ENCODE measurements at regions not wholly inside any gene's neighbourhood (a gene's known extent, or its start where the extent isn't known, plus 50 kb on each side); places are given as distances from the start of the nearest gene placed in this dataset.

DNA sequence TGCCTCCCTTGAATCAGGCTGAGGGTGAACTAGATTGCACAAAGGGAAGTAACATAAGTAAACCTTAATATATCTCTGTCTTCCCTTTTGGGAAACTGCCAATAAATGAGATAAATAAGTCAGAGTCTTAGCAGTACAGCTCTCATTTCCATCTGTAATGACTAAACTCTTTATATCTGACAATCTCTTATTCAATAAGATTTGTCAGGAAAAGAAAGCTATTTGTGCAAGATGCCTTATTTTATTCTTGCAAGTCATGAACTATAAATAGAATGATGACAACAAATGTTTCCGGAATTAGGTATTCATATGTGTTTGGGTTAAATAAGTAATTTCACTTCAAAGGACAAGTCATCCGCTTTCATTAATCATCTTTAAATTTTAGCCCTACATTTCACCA is 229.2 kb downstream of the PTGER3 start:
- ATAC-seq (ENCODE audit: low read depth): no peak
- intact Hi-C loops (cut with micrococcal nuclease): no loop called here
- H3K4me2 ChIP-seq (replicated peaks; ENCODE audit: low read depth, low read length, poor library complexity, severe bottlenecking): no peak overlapping the region
- no peak overlapping the region for H3K27ac Mint-ChIP-seq
- H4K20me1 ChIP-seq (ENCODE audit: control insufficient read depth, insufficient read depth, low read length, poor library complexity, severe bottlenecking): no peaks in the 10 kb centered on the region
- no peaks in the 10 kb centered on the region for H3K27me3 Mint-ChIP-seq
- H3K4me3 ChIP-seq (ENCODE audit: control extremely low read depth in 1 of 5, extremely low read depth in 1 of 5, insufficient read depth in 1 of 5, low read depth in 2 of 5, low read length in 4 of 5): no peak overlapping the region
- no peaks in the 10 kb centered on the region for H3K4me1 ChIP-seq (ENCODE audit: control insufficient read depth in 2 of 2, insufficient read depth in 2 of 2, low read length in 2 of 2)
- ChIA-PET POLR2A (no interaction called here), CTCF (no interaction called here)
- DNase-seq: no peak
- WGBS (ENCODE audit: insufficient coverage): 83% methylated on average over 1 of the region's 2 CpGs
- no peak for TF ChIP-seq CTCF (IDR thresholded peaks at IDR 0.05)
- TF ChIP-seq EZH2 (IDR thresholded peaks at IDR 0.05; ENCODE audit: borderline replicate concordance, insufficient read depth, low read depth, low read length, poor library complexity, severe bottlenecking): no peak
- H3K36me3 ChIP-seq (replicated peaks in 1 of 2; ENCODE audit: control extremely low read depth in 1 of 2, control insufficient read depth in 1 of 2, extremely low read depth in 1 of 2, insufficient read depth in 2 of 2, low read length in 1 of 2): no peaks in the 10 kb centered on the region
- no peaks in the 10 kb centered on the region for H3K9me3 ChIP-seq (ENCODE audit: control extremely low read depth in 1 of 3, control insufficient read depth in 2 of 3, insufficient read depth in 1 of 3, low read length in 2 of 3)
- H3K27me3 ChIP-seq (replicated peaks in 1 of 4; ENCODE audit: control extremely low read depth in 1 of 4, control insufficient read depth in 3 of 4, insufficient read depth in 4 of 4, low read length in 3 of 4): no peaks in the 10 kb centered on the region
- no peak overlapping the region for H3K27ac ChIP-seq (ENCODE audit: low read length in 2 of 2)
- no peak overlapping the region for H2AFZ ChIP-seq (ENCODE audit: insufficient read depth, low read depth, low read length, poor library complexity, severe bottlenecking)
- H3K9ac ChIP-seq (ENCODE audit: low read length): no peak overlapping the region
- no peaks in the 10 kb centered on the region for H3K9me3 Mint-ChIP-seq (ENCODE audit: insufficient read depth)
- no peaks in the 10 kb centered on the region for H3K79me2 ChIP-seq (ENCODE audit: control insufficient read depth, insufficient read depth, low read length)
- no peak overlapping the region for H3K4me3 Mint-ChIP-seq
- H3K4me1 Mint-ChIP-seq: no peaks in the 10 kb centered on the region

- no peaks in the 10 kb centered on the region for H3K4me1 Mint-ChIP-seq
- no peak overlapping the region for H3K4me3 ChIP-seq (ENCODE audit: control extremely low read depth in 1 of 5, extremely low read depth in 1 of 5, insufficient read depth in 1 of 5, low read depth in 2 of 5, low read length in 4 of 5)
- WGBS (ENCODE audit: insufficient coverage): no CpG with 5 or more reads among the region's 2 CpGs
- no peaks in the 10 kb centered on the region for H3K79me2 ChIP-seq (ENCODE audit: control insufficient read depth, insufficient read depth, low read length)
- no peaks in the 10 kb centered on the region for H4K20me1 ChIP-seq (ENCODE audit: control insufficient read depth, insufficient read depth, low read length, poor library complexity, severe bottlenecking)
- no peaks in the 10 kb centered on the region for H3K27me3 Mint-ChIP-seq
- no peak overlapping the region for H3K27ac ChIP-seq (ENCODE audit: low read length in 2 of 2)
- H2AFZ ChIP-seq (ENCODE audit: insufficient read depth, low read depth, low read length, poor library complexity, severe bottlenecking): no peak overlapping the region
- H3K27ac Mint-ChIP-seq: no peak overlapping the region
- H3K36me3 ChIP-seq (replicated peaks in 1 of 2; ENCODE audit: control extremely low read depth in 1 of 2, control insufficient read depth in 1 of 2, extremely low read depth in 1 of 2, insufficient read depth in 2 of 2, low read length in 1 of 2): no peaks in the 10 kb centered on the region
- H3K4me3 Mint-ChIP-seq: no peak overlapping the region
- ChIA-PET CTCF (no interaction called here), POLR2A (no interaction called here)
- no peak overlapping the region for H3K4me2 ChIP-seq (replicated peaks; ENCODE audit: low read depth, low read length, poor library complexity, severe bottlenecking)
- no peaks in the 10 kb centered on the region for H3K9me3 ChIP-seq (ENCODE audit: control extremely low read depth in 1 of 3, control insufficient read depth in 2 of 3, insufficient read depth in 1 of 3, low read length in 2 of 3)
- DNase-seq (no peak), ATAC-seq (ENCODE audit: low read depth) (no peak)
- H3K9ac ChIP-seq (ENCODE audit: low read length): no peak overlapping the region
- no peaks in the 10 kb centered on the region for H3K27me3 ChIP-seq (replicated peaks in 1 of 4; ENCODE audit: control extremely low read depth in 1 of 4, control insufficient read depth in 3 of 4, insufficient read depth in 4 of 4, low read length in 3 of 4)
- intact Hi-C loops (cut with micrococcal nuclease): no loop called here
- H3K9me3 Mint-ChIP-seq (ENCODE audit: insufficient read depth): no peaks in the 10 kb centered on the region
- TF ChIP-seq CTCF (IDR thresholded peaks at IDR 0.05) (no peak), EZH2 (IDR thresholded peaks at IDR 0.05; ENCODE audit: borderline replicate concordance, insufficient read depth, low read depth, low read length, poor library complexity, severe bottlenecking) (no peak)
- no peaks in the 10 kb centered on the region for H3K4me1 ChIP-seq (ENCODE audit: control insufficient read depth in 2 of 2, insufficient read depth in 2 of 2, low read length in 2 of 2)
These were observed 228.4 kb downstream of the PTGER3 start for GRCh38 chr1:70819231-70819630.
